ENCODE measurements at regions not wholly inside any gene's neighbourhood (a gene's known extent, or its start where the extent isn't known, plus 50 kb on each side); places are given as distances from the start of the nearest gene placed in this dataset.
"Not testable (repeated sequence)": the region's sequence is repeated elsewhere in the genome, so short reads cannot be mapped to it uniquely, and the experiment has no call there.

DNA sequence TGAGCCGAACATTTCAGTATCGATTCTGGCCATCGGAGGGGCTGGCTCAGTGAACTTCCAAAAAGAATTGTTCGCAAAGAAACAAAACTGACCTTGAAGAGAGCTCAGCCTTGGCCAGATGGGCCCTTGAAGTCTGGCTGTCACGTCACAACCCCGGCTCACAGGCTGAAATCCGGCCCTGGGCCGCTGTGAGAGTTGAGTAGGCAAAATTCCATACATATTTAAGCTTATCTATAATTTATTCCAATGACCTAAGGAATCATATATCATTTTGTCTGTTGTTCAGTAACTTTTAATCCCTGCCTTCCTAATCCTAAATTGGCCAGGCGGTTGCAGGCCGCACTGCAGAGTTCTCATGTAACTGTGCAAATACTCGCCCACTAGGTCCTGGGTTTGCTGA lies 174.8 kb downstream of the LAT start:
- H3K27ac ChIP-seq (ENCODE audit: low read length); H3K4me3 Mint-ChIP-seq; H3K36me3 ChIP-seq (ENCODE audit: control insufficient read depth, insufficient read depth, low read length); H3K4me3 ChIP-seq (ENCODE audit: low read length); H3K27me3 ChIP-seq (ENCODE audit: control insufficient read depth, insufficient read depth, low read length); ATAC-seq; H3K9me3 ChIP-seq (ENCODE audit: control insufficient read depth, insufficient read depth, low read length); DNase-seq; intact Hi-C loops (cut with micrococcal nuclease); H3K9me3 Mint-ChIP-seq; H3K27me3 Mint-ChIP-seq (ENCODE audit: low read depth in 2 of 2); H3K36me3 Mint-ChIP-seq: not testable (repeated sequence)
- WGBS (ENCODE audit: insufficient coverage): 100% methylated on average over 5 of the region's 11 CpGs
- peak overlapping the region; percentile 48 to 73 for H3K27ac Mint-ChIP-seq
- peaks cover 20% of the 10 kb centered on the region for H3K4me1 ChIP-seq (ENCODE audit: control insufficient read depth, insufficient read depth, low read length)
- H3K4me1 Mint-ChIP-seq: peaks cover 32 to 41% of the 10 kb centered on the region in 2 donors

DNA sequence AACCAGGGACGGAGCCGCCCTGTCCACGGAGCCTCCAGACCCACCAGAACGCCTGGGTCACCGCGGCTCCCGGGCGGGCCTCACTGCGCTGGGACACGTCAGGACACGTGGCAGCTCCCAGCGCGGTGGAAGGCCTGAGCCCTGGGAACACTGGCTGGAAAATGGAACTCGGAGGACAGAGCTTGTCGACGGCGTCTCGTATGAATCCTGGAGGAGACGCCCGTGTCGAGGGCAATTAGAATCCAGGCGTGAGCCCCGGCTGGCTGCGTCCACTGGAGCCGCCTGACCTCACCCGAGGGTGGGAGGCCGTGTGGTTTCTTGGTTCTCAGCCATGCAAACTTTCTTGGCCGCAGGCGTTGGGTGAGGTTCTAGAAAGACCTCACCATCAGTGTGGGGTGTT lies 173.9 kb downstream of the LAT start:
- intact Hi-C loops (cut with micrococcal nuclease): no loop called here
- Mint-ChIP-seq H3K27me3 (ENCODE audit: low read depth in 2 of 2) (no peaks in the 10 kb centered on the region), H3K27ac (no peak overlapping the region), H3K9me3 (no peaks in the 10 kb centered on the region), H3K36me3 (peaks cover 7% of the 10 kb centered on the region), H3K4me1 (peaks cover 39 to 48% of the 10 kb centered on the region in 2 donors), H3K4me3 (no peak overlapping the region)
- 92% methylated on average over 29 of the region's 29 CpGs for WGBS (ENCODE audit: insufficient coverage)
- no peak for DNase-seq
- no peak for ATAC-seq
- Histone ChIP-seq H3K4me1 (ENCODE audit: control insufficient read depth, insufficient read depth, low read length) (peaks cover 29% of the 10 kb centered on the region), H3K27me3 (ENCODE audit: control insufficient read depth, insufficient read depth, low read length) (no peaks in the 10 kb centered on the region), H3K4me3 (ENCODE audit: low read length) (no peak overlapping the region), H3K9me3 (ENCODE audit: control insufficient read depth, insufficient read depth, low read length) (no peaks in the 10 kb centered on the region), H3K36me3 (ENCODE audit: control insufficient read depth, insufficient read depth, low read length) (peaks cover 8% of the 10 kb centered on the region), H3K27ac (ENCODE audit: low read length) (no peak overlapping the region)
- TF ChIP-seq, protein P1, sequence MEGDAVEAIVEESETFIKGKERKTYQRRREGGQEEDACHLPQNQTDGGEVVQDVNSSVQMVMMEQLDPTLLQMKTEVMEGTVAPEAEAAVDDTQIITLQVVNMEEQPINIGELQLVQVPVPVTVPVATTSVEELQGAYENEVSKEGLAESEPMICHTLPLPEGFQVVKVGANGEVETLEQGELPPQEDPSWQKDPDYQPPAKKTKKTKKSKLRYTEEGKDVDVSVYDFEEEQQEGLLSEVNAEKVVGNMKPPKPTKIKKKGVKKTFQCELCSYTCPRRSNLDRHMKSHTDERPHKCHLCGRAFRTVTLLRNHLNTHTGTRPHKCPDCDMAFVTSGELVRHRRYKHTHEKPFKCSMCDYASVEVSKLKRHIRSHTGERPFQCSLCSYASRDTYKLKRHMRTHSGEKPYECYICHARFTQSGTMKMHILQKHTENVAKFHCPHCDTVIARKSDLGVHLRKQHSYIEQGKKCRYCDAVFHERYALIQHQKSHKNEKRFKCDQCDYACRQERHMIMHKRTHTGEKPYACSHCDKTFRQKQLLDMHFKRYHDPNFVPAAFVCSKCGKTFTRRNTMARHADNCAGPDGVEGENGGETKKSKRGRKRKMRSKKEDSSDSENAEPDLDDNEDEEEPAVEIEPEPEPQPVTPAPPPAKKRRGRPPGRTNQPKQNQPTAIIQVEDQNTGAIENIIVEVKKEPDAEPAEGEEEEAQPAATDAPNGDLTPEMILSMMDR (IDR thresholded peaks at IDR 0.05): no peak

DNA sequence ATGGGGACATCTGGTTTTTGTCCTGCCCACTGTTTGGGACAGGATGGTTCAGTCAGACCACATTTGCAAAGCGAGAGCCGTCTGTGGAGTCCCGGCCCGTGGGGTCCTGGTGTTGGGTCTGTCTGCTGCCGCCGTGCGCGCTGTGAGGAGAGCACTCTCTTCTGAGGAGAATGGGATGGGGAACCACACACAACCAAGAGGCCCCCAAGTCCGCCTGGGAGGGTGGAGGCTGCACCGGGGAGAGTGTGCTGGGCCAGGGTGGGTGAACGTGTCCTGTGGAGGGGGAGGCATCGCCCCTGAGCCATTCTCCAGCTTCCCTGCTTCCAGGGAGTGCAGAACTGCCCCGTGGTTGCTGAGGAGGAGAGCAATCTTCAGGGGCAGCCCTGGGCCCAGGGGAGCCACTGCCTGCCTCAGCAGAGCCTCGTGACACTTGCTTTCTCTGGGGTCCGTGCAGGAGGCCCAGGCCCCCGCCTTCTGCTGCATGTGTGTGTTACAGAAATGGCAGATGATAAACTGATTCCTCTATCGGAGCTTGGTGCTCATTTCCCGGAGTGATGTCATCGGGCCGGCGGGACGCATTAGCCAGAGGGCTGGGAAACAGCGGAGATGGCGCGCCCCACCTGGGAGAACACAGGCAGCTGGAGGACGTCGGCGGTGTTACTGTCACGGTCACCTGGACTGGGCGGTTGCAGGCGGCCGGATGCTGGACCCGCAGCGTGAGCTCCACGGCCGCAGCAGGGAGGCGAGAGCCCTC lies 173.4 kb downstream of the LAT start:
- peak overlapping the region; percentile 67 to 94 for H3K27ac Mint-ChIP-seq
- H3K27ac ChIP-seq (ENCODE audit: low read length); DNase-seq; H3K36me3 ChIP-seq (ENCODE audit: control insufficient read depth, insufficient read depth, low read length); H3K36me3 Mint-ChIP-seq; H3K27me3 ChIP-seq (ENCODE audit: control insufficient read depth, insufficient read depth, low read length); intact Hi-C loops (cut with micrococcal nuclease); H3K4me3 Mint-ChIP-seq; H3K4me3 ChIP-seq (ENCODE audit: low read length); H3K9me3 ChIP-seq (ENCODE audit: control insufficient read depth, insufficient read depth, low read length); H3K27me3 Mint-ChIP-seq (ENCODE audit: low read depth in 2 of 2); H3K9me3 Mint-ChIP-seq; ATAC-seq: not testable (repeated sequence)
- peaks cover 34% of the 10 kb centered on the region for H3K4me1 ChIP-seq (ENCODE audit: control insufficient read depth, insufficient read depth, low read length)
- 93% methylated on average over 37 of the region's 37 CpGs for whole genome bisulfite sequencing (ENCODE audit: insufficient coverage)
- H3K4me1 Mint-ChIP-seq: peaks cover 41 to 50% of the 10 kb centered on the region in 2 donors

DNA sequence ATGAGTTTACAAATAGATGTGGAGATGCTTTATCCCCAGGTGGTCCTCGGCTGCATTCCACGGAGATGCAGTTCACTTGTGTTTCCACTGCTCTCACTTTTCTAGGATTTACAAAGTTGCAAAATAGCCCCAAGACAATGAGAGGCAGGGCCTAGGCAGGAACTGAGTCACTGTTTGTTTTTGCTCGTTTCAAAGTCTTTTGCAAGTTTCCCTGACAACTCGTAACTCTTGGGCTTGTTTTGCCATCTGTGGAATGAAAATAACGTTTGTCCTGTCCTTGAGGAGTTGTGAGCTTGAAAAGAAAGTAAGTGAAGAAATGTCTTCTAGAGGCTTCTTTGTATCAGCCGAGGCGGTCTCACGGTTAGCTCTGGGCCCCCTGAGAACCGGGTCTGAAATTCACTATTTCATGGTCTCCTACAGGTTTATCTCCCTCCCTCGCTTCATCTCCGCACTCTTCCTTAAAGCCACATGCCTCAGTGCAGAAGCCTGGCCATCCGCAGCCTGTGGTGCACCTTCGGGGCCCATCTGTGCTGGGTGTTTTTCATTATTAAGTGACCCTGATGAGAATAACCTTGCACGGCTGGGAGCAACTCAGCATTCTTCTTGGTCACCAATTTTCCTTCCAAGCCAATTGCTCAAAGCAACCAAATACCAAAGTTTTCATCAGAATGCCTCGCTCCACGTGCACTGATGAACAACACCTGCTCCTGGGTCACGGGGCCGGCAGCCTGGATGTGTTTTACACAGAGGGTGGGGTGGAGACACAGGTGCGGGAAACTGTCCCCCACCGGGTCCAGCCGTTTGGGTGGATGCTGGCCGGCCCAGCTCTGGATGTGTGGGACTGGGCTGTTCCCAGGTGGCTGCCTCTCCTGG lies 172.4 kb downstream of the LAT start:
- H3K27me3 ChIP-seq (ENCODE audit: control insufficient read depth, insufficient read depth, low read length); H3K4me3 Mint-ChIP-seq; H3K27me3 Mint-ChIP-seq (ENCODE audit: low read depth in 2 of 2); H3K4me3 ChIP-seq (ENCODE audit: low read length); H3K9me3 ChIP-seq (ENCODE audit: control insufficient read depth, insufficient read depth, low read length); intact Hi-C loops (cut with micrococcal nuclease); H3K36me3 ChIP-seq (ENCODE audit: control insufficient read depth, insufficient read depth, low read length); H3K36me3 Mint-ChIP-seq; H3K9me3 Mint-ChIP-seq: not testable (repeated sequence)
- DNase-seq (peak in 1 of 2 donors; percentile 68), ATAC-seq (peak in 2 of 3 donors; percentile 38 to 46)
- peaks cover 43% of the 10 kb centered on the region for H3K4me1 ChIP-seq (ENCODE audit: control insufficient read depth, insufficient read depth, low read length)
- WGBS (ENCODE audit: insufficient coverage): 75% methylated on average over 21 of the region's 22 CpGs
- peak overlapping the region; percentile 28 for H3K27ac ChIP-seq (ENCODE audit: low read length)
- Mint-ChIP-seq H3K4me1 (peaks cover 41 to 57% of the 10 kb centered on the region in 2 donors), H3K27ac (peak overlapping the region; percentile 67 to 94)
